ENCODE measurements at regions not wholly inside any gene's neighbourhood (a gene's known extent, or its start where the extent isn't known, plus 50 kb on each side); places are given as distances from the start of the nearest gene placed in this dataset.

DNA sequence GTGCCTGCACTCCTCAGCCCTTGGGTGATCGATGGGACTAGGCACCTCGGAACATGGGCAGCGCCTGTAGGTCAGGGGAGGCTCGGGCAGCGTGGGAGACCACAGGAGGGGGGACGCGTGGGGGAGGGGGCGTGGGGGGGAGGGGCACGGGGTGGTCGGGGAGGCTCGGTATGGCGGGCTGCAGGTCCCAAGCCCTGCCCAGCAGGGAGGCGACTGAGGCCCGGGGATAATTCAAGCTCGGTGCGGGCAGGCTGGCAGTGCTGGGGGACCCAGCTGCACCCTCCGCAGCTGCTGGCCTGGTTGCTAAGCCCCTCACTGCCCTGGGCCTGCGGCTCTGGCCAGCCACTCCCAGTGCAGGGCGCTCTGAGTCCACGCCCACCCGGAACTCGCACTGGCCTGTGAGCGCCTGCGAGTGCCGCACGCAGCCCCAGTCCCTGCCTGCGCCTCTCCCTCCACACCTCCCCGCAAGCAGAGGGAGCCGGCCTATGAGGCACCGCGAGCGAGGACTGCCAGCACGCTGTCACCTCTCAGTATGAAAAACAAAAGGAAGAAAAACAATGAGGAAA is 1698.3 kb upstream of the RAG2 start:
- no peak for DNase-seq (ENCODE audit: low read depth in 3 of 3)

DNA sequence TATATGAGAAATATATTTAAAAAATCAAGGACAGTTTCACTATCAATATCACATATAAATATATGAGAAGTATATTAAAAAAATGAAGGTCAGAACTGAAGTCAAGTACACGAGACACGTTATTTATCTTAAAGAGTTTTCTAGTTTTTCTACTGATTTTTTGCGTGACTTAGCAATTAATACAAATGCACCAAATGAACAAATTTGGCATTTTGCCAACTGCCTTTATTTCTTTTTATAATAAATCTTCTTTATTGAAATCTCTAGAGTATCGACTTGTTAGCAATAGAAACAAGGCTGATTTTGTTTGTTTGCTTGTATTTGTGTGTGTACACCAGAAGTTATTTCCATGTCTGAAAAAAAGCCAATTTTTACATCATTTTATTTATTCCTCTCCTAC is 1684.7 kb upstream of the RAG2 start:
- DNase-seq (ENCODE audit: low read depth in 3 of 3): no peak

DNA sequence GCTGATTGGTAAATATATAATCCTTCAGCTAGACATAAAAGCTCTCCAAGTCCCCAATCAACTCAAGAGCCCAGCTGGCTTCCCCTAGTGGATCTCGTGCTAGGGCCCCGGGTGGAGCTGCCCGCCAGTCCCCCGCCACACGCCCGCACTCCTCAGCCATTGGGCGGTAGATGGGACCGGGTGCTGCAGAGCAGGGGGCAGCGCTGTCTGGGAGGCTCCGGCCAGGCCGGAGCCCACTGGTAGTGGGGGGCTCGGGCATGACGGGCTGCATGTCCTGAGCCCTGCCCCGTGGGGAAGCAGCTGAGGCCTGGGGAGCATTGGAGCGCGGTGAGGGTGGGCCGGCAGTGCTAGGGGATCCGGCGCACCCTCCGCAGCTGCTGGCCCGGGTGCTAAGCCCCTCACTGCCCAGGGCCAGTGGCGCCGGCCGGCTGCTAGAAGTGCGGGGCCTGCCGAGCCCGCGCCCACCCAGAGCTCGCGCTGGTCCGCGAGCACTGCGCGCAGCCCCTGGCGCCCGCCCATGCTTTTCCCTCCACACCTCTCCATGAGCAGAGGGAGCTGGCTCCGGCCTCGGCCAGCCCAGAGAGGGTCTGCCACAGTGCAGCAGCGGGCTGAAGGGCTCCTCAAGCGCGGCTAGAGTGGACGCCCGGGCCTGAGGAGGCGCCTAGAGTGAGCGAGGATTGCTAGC is 1680.6 kb upstream of the RAG2 start:
- DNase-seq (ENCODE audit: low read depth in 3 of 3): no peak

DNA sequence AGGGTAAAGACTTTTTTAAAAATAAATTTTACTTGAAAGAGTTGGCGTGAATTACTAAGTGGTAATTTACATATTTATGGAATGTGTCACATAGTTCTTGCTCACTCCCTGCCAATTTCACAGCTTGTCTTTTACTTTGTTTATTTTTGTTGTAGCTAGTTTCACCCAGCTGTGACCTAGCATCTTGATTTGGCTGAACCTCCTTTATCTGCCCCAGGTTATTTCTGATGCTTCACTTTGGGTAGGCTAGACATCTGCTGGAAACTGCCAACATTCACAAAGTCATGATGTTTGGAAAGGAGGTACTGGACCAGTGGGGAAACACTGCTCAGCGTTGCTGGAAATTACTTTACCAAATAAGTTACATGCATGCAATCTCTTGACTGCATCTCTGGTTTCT is 1676.0 kb upstream of the RAG2 start:
- DNase-seq (ENCODE audit: low read depth in 3 of 3): no peak

DNA sequence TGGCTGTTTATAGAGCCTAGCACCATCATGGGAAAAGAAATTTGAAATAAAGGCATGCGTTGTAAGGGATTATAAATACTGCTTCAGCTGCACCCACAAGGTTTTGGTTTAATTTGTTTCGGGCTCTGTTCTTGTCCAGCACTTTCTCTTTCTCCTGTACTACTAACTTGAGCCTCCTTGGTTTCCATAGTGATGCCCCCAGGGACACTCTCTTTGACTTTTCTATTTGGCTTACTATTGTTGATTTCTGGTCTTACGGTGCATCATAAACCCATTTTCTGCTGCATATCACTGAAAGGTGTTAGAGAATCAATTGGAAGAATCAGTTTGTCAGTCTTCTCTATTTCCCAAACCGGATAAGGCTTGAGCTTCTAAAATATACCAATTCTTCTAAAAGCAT is 1674.3 kb upstream of the RAG2 start:
- no peak for DNase-seq (ENCODE audit: low read depth in 3 of 3)

GRCh38 chr11:38266691-38267090 is 1668.7 kb upstream of the RAG2 start:
- DNase-seq (ENCODE audit: low read depth in 3 of 3): no peak

- no peak for DNase-seq (ENCODE audit: low read depth in 3 of 3)
Measured at GRCh38 chr11:38256436-38256835, 1658.4 kb upstream of the RAG2 start.

GRCh38 chr11:38254913-38255312 is 1656.9 kb upstream of the RAG2 start:
- DNase-seq (ENCODE audit: low read depth in 3 of 3): no peak

- DNase-seq (ENCODE audit: low read depth in 3 of 3): no peak
Measured at GRCh38 chr11:38252620-38253019, 1654.6 kb upstream of the RAG2 start.

DNA sequence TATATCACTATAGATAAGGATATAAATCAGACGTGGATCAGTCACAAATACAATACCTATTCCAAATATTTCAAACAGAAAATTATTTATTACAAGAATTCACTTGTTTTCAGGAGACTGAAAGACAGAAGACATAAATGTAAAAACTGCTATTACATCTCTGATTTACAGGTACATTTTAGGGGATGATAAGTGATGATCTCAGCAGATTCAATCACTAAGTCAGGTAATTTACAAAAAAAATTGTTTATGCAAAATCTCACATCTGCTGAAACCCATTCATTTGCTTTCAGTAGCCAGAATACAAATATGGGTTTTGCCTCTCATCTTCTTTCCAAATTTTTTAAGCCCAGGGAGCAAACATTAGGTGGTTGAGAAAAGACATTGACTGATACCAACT is 1648.4 kb upstream of the RAG2 start:
- no peak for DNase-seq (ENCODE audit: low read depth in 3 of 3)

GRCh38 chr11:38226684-38227083 is 1628.6 kb upstream of the RAG2 start:
- DNase-seq (ENCODE audit: low read depth in 3 of 3): no peak

DNA sequence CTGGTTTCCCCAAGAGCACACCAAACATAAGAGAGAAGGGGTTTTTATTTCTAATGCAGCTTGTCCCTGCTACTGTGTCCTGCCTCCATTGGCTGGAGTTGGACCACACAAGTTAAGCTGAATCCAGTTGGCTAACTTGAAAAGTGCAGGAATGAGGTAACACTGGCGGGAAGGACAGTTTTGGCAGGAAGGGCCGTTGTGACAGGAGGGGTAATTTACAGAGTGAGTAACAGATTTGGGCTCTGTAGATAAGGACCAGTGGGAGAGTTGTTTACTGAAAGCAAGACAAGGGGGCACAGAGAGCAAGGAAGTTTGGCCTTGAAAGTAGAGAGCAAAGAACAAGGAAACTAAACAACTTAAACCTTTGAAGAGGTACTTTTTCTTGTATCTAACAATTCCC is 1623.3 kb upstream of the RAG2 start:
- DNase-seq (ENCODE audit: low read depth in 3 of 3): no peak

- no peak for DNase-seq (ENCODE audit: low read depth in 3 of 3)
Measured at GRCh38 chr11:38219636-38220035, 1621.6 kb upstream of the RAG2 start.

- DNase-seq (ENCODE audit: low read depth in 3 of 3): no peak
Measured at GRCh38 chr11:38208951-38209350, 1610.9 kb upstream of the RAG2 start.

- no peak for DNase-seq (ENCODE audit: low read depth in 3 of 3)
Measured at GRCh38 chr11:38206663-38207062, 1608.6 kb upstream of the RAG2 start.

DNA sequence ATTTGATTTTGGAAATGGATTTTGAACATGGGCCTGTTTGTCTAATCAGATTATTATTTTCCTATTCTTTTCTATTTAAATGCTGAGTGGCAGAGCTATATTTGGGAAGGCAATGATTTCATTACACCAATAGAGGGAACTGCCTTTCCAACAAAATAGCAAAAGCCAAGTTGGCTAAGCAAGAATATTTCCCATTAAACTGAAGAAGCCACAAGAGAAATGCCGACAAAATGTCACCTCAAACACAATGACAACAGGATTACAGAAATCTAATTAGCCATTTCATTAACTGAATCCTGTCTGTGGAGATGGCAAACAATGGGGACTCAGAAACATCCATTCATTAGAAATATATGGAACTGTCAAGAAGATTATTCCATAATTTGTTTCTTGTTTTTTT is 1593.1 kb upstream of the RAG2 start:
- no peak for DNase-seq (ENCODE audit: low read depth in 3 of 3)

DNA sequence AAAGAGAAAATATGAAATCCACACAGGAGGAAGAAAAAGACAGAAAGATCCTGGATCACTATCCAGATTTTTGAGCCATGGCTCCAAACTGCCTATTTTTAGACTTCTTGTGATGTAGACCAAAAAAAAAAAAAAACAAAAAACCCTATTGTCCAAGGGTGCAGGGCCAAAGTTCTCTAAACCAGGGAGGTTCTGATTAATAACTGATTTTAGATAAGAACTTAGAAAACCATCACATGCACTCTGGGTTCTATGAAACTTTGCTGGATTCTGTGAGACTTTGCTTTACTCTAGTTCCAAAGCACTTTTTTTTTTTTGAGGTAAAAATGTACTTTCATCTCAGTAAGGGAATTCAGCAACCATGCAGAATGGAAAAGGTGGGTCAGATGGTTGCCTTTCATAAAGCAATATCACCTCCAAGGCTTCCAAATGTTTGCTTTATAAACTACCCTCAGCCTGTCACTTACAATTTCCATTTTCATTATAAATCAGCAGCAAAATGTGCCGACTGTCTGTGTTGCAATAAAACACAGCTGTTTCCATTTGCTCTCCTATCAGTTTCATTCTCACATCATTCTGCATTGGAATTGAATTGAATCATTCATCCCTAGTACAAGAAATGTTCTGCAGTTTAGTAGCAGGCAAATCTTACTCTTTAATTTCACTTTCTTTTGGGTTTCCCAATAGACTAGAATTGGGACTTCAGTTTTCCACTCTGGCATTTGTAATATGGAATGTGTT is 1584.3 kb upstream of the RAG2 start:
- no peak for DNase-seq (ENCODE audit: low read depth in 3 of 3)

DNA sequence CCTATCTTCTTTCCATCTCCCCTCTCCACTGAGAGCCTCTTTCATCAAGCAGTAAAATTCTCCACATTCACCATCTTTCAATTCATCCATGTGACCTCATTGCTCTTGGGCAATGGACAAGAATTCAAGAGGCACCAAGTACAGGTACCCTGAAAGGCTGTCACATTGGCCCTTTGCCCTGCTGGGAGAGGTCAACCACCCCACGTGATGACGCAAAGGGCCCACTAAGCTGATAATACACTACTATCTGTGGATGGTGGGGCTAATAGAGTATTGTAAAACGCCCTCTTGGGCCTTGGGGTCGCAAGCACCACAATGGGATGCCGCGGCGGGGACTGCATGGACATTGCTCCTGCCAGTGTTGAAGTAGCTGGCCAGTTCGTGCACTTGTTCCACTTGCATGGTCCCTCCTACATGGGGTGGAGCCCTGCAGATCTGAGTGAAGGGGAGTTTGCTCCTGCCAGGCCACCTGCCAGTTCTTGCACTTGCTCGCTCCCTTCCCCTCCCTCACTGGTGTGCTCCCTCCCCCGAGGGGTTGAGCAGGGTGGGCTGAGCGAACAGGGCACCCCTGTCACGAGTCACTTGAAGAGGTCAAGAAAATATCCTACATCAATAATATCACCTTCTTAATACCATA is 1578.8 kb upstream of the RAG2 start:
- no peak for DNase-seq (ENCODE audit: low read depth in 3 of 3)

GRCh38 chr11:38173676-38174075 is 1575.6 kb upstream of the RAG2 start:
- DNase-seq (ENCODE audit: low read depth in 3 of 3): no peak

DNA sequence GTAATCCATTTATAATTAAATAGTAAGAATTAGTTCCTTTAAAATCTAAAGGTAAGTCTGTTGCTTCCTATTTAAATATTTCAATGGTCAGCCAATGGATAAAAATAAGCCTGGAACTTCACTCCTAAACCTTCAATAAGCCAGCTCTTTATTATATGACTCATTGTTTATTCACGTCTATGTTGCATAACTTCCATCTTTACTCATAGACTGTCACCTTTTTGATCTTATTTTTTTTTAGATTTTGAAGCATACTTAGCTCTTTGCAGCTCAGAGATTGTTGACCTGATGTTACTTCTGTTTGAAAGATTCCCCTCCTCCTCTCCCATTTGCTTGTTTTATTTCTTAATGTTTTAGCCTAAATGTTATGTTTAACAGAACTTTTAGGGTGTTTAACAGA is 1571.2 kb upstream of the RAG2 start:
- DNase-seq (ENCODE audit: low read depth in 3 of 3): no peak

DNA sequence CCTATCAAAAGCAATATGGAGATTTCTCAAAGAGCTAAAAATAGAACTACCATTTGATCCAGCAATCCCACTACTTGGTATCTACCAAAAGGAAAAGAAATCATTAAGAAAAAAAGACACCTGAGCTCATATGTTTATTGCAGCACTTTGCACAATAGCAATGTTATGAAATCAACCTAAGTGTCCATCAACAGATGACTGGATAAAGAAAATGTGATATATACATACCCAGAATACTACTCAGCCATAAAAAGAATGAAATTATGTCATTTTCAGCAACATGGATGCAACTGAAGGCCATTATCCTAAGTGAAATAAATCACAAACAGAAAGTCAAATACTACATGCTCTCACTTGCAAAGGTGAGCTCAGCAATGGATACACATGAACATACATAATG is 1565.5 kb upstream of the RAG2 start:
- DNase-seq (ENCODE audit: low read depth in 3 of 3): no peak

DNA sequence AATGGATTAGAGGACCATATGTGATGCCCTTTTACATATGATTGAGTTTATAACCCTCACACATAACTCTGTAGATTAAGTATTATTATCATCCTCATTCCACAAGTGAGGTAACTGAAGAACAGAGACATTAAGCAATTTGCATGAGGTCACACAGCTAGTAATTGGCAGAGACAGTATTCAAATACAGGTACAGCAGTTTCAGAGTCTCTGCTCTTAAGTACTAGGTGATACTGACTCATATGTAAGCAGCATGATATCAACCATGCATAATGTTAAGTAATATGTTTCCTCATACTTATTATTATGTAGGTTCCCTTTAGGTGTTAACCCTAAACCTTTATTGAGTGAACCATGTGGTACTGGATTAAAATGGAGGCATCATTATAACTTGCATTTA is 1562.4 kb upstream of the RAG2 start:
- DNase-seq (ENCODE audit: low read depth in 3 of 3): no peak

DNA sequence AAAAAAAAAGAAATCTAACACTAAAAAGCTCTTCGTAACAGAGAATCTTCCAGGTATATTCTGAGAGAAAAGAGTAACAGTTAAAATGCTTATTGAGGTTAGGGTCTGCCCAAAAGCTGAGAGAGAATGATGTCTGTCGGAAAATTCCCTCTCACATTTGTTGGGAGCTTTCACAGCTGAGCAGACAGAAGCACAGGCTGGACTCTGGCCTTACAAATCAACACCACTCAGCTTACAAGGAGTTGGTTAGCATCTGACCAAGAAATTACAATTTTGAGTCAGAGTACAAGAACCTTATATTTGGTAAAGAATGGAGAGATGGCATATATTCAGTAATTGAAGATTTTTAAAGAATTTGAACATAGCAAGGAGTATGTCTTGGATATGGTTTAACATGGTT is 1561.0 kb upstream of the RAG2 start:
- DNase-seq (ENCODE audit: low read depth in 3 of 3): no peak
